NOMO-1 (cell line): ENCODE measurements at regions not wholly inside any gene's neighbourhood (a gene's known extent, or its start where the extent isn't known, plus 50 kb on each side); places are given as distances from the start of the nearest gene placed in this dataset.
"Not testable (repeated sequence)": the region's sequence is repeated elsewhere in the genome, so short reads cannot be mapped to it uniquely, and the experiment has no call there.

Source experiments
- DNase-seq, 2 experiments: peaks; one replicate each; lab custom pipeline; 2025; ENCODE audit not compliant: unreplicated experiment in 2 of 2; lab: John Stamatoyannopoulos, UW

GRCh38 chr11:97471480-97471879 is 1081.7 kb downstream of the JRKL start:
- DNase-seq: no peak

- no peak for DNase-seq
These were observed 1097.6 kb downstream of the JRKL start for GRCh38 chr11:97487387-97487786.

DNA sequence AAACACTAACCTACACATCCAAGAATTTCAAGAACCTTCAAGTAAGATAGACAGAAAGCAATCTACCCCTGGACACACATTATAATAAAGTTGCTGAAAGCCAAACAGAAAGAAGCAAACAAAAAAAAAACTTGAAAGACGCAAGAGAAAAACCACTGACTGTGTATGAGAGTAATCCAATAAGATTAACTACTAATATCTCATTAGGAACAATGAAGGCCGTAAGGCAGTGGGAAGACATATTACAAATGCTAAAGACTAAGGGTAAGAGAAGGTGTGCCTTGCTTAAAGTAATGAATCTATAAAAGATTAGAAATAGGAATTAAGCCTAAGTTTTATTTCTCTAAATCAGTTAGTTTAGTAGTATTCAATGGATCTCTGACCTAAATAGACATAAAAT is 1109.1 kb downstream of the JRKL start:
- DNase-seq: no peak

- DNase-seq: no peak
These were observed 1112.4 kb downstream of the JRKL start for GRCh38 chr11:97502201-97502600.

DNA sequence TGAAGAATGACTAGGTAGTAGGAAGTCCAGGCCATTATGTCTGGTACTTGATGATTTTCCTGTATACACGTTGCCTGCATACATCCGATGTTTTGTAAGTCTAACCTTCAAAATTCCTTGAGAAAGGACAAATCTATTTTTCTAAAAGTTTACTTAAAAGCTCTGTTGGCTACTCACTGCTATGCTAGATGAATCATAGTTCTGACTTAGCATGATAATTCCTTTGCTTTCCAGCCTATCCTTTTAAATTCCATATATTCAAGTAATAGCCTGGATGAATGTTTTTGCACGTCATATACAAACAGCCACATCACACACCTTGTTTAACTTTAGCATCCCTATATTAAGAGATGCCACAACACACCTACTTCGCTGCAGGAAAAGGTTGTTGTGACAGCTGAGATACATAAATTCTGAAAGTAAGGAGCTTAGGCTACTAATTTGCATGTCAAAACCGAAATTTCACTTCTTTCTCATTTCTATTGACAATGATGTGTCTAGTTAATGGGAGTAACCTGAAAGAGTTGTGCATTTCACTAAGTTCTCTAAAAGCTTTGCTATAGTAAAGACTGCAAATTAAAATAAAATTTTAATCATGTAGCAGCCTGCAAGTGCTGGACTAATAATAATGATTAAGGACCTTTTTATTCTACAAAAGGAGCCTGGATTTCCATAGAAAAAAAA is 1116.4 kb downstream of the JRKL start:
- DNase-seq: no peak

- no peak for DNase-seq
These were observed 1124.6 kb downstream of the JRKL start for GRCh38 chr11:97514446-97514845.

GRCh38 chr11:97516688-97517087 is 1126.9 kb downstream of the JRKL start:
- no peak for DNase-seq

DNA sequence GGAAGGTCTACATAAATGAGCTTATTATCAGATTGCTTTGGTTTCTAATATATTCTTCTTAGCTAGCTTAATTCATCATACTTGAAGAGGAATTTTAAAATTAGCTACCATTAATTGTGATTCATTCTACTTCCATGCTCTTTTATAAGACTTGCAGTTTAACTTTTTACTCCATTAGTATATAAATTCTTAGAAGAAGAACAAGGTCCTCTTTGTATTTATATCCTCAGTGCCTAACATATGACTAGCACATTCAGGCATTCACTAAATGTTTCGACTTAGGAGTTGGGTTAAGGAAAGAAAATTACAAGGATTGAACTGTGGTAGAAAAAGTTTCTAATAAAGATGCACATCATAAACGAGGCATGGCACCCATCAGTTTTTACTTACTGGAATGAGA is 1135.5 kb downstream of the JRKL start:
- DNase-seq: no peak

GRCh38 chr11:97537407-97538150 is 1147.8 kb downstream of the JRKL start:
- DNase-seq: no peak

GRCh38 chr11:97544431-97544830 is 1154.6 kb downstream of the JRKL start:
- DNase-seq: no peak

- no peak for DNase-seq
These were observed 1158.5 kb downstream of the JRKL start for GRCh38 chr11:97548280-97548679.

DNA sequence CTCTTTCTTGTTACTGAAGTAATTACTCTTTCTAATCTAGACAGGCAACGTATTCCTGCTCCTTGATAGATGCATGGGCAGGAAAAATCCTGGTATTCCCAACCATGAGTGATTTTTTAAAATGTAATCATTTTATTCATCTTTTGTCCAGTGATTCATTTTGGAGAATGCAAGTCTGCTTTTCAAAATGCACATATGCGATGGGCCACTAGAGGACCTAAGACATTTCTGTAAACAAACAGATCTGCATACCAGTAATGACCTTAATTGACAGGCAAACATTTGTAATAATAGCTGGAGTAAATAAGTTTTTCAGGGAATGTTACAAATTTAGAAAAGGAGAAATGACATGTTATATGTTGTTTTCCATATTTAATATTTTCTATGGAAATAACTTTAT is 1167.6 kb downstream of the JRKL start:
- no peak for DNase-seq

DNA sequence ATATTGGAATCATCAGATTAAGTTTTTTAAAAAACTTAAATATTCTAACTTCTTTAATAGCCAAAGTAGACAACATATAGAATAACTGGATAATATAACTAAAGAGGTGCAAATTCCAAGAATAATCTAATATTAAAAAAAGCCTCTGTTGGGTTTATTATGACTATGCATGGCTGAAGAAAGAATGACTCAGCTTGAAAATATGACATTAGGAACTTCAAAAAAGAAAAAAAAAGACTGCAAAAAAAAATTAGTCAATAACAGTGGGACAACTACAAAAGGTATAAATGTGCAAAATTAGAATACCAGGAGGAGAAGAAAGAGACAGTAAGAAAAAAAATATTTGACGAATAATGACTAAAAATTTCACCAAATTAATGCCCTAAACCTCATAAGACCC is 1178.0 kb downstream of the JRKL start:
- DNase-seq: no peak

GRCh38 chr11:97570636-97571035 is 1180.8 kb downstream of the JRKL start:
- DNase-seq: no peak

DNA sequence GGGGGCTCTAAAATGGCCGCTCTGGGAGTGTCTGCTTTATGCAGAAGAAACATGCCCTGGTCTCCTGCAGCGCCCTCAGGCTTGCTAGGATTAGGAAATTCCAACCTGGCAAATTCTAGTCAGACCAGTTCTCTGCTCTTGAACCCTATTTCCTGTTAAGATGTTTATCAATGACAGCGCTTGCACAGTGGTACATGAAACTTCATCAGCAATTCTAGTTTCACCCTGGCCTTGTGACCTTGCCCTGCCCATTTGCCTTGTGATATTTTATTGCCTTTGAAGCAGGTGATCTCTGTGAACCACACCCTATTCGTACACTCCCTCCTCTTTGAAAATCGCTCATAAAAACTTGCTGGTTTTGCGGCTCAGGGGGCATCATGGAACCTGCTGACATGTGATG is 1184.0 kb downstream of the JRKL start:
- DNase-seq: not testable (repeated sequence)

DNA sequence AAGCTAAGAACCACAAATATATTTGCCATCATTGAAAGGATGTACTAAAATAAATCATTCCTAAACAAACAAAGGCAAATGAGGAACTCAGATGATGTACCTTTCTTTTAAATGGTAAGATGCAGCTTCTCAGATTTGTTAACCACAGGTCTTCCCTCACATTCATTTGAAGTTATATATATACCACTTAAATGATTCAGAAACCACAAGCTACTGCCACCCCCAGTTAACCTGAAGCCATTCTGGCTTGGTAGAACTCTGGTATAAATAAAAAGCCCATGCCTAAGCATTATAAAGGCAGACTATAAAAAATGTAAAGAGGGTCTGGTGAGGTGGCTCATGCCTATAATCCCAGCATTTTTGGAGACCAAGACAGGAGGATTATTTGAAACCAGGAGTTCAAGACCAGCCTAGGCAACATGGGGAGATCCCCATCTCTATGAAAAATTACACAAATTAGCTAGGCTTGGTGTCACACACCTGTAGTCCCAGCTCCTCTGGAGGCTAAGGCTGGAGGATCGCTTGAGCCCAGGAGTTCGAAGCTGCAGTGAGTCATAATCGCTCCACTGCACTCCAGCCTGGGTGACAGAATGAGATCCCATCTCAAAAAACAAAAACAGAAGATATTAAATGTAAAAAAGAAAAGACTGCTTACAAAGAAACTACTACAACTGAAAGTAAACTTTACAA is 1185.3 kb downstream of the JRKL start:
- DNase-seq: no peak

DNA sequence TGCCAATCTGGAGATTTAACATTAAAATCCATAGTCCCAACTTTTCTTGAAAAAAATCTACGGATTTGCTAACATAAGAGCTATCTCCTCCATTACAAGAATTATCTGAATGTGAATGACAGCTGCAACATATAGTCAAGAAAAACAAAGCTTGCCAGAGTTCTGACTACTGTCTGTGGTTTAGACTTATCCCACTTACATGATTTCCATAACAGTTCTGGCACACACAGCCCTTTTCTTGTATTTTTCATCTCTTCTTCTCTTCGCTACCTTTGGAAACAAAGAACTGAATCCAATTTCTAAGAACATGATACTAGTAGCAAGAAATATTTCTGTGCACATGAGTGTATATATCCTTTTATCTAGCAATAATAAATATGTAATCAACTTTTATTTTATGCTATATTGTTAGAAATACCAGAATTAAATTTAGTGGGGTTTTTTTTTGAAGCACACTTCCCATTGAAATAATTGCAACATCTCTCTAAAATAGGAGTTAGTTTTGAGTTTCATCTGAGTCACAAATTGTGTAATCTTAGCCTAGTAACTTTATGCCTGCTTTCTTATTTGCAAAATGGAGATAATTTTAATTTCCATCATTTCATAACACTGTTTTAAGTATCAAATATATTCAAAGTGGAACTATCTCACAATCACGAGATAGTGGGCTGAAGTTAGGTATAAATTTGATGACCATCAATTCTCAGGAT is 1217.6 kb downstream of the JRKL start:
- peak in 1 of 2 experiments; percentile 2 for DNase-seq

GRCh38 chr11:97610000-97610399 is 1220.2 kb downstream of the JRKL start:
- no peak for DNase-seq

DNA sequence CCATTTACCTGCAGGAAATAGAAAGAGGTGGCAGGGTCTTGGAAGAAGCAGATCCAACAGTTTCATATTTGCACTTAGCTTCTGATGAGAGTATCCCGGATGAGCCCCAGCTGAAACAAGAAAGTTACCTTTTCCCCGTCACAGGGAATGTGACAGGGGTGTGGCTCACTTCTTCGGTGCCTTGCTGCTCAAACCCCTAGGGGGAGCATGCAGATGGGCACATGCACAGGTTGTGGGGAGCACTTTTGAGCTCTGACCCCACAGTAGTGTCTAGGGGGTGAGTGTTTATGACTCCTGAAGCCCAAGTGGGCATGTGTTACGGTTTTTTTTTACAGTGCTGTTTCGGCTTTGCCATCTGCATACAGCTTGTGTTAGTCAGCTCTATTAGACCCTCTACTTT is 1221.0 kb downstream of the JRKL start:
- no peak for DNase-seq

DNA sequence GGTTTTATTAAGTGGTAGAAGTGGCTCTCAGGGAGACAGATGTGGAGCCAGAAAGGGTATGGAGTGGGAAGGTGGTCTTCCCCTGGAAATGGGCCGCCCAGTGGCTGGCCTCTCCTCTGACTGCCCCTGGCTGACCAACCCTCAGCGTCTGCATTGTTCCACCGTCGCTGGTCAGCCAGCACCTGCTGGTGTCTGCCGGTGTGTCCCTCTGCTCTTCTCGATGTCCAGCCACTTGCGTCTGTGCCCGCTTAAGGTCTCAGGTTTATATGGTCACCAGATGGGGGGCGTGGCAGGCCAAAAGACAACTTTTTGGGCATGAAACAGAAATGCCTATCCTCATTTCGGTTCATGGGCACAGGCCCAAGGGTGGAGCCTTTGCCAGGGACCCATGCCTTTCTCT is 1221.5 kb downstream of the JRKL start:
- no peak for DNase-seq

DNA sequence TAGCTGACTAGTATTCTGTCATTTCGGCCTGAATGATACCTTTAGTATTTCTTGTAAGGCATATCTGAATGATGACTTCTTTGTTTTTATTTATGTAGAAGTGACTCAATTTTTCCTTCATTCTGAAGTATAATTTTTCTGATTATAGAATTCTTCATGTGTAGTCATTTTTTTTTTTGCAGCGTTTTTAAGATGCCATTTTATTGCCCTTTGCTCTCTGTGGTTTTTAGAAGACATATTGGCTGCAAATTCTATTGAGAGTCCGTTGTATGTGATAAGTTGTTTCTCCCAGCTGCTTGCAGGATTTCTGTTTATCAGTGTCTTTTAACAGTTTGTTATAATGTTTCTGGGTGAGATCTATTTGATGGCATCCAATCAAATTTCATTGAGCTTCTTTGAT is 1224.8 kb downstream of the JRKL start:
- no peak for DNase-seq
